K562 (cell line): ENCODE measurements at regions not wholly inside any gene's neighbourhood (a gene's known extent, or its start where the extent isn't known, plus 50 kb on each side); places are given as distances from the start of the nearest gene placed in this dataset.

Source experiments
- EZH2 ChIP-seq: IDR thresholded peaks from 2 replicates; pipeline ENCODE4 v1.6.1; 2012; ENCODE audit warnings: low read depth, mild to moderate bottlenecking, inconsistent platforms, low read length, borderline replicate concordance
- GATAD2B ChIP-seq: fragments of 450-650 bp; IDR thresholded peaks from 2 replicates; pipeline ENCODE4 v1.6.1; 2017; ENCODE audit warnings: mild to moderate bottlenecking, borderline replicate concordance
- GTF2F1 ChIP-seq: IDR thresholded peaks from 2 replicates; pipeline ENCODE4 v1.6.1; 2011; ENCODE audit warnings: low read depth, low read length, improper control_type of control experiment
- IRF1 ChIP-seq: sonication (generic); formaldehyde crosslinking; IDR thresholded peaks from 2 replicates; pipeline ENCODE4 v1.8.0; 2022; ENCODE audit warnings: missing genetic modification reagents, mild to moderate bottlenecking, borderline replicate concordance
- PHB2 ChIP-seq: fragments of 450-650 bp; IDR thresholded peaks from 2 replicates; pipeline ENCODE4 v1.6.1; 2017; ENCODE audit warnings: low read depth
- TBP ChIP-seq: optimal IDR thresholded peaks from 2 replicates; pipeline ENCODE3; 2011; ENCODE audit warnings: low read depth, low read length, improper control_type of control experiment
- TCF3 ChIP-seq: sonication (generic); formaldehyde crosslinking; IDR thresholded peaks from 2 replicates; pipeline ENCODE4 v1.4.0; 2020; ENCODE audit warnings: mild to moderate bottlenecking, missing genetic modification reagents
- ZNF639 ChIP-seq, 2 experiments: fragments of 200-800 bp in 1 of 2; sonication (Bioruptor generic) in 1 of 2; sonication (generic) in 1 of 2; formaldehyde crosslinking in 1 of 2; IDR thresholded peaks in 1 of 2; conservative IDR thresholded peaks in 1 of 2; 2 replicates each; pipeline versions ENCODE4 v1.5.0 to v1.6.1; 2016 to 2020; ENCODE audit warnings: missing compliant biosample characterization in 1 of 2, missing genetic modification characterization in 1 of 2, missing genetic modification reagents in 1 of 2

- TF ChIP-seq GTF2F1, result no peak
- TF ChIP-seq TBP, result no peak
- no peak for TF ChIP-seq EZH2
- TF ChIP-seq IRF1, result no peak
- TF ChIP-seq PHB2, result no peak
- TF ChIP-seq GATAD2B, result no peak
- TF ChIP-seq ZNF639 (CRISPR knock-in tag; conservative IDR thresholded peaks at IDR 0.05 in 1 of 2, IDR thresholded peaks at IDR 0.05 in 1 of 2), result no peak
- no peak for TF ChIP-seq TCF3 (CRISPR knock-in tag)
These were observed 81.8 kb downstream of the C1QL2 start for GRCh38 chr2:119076713-119077112.
